PC-9 (cell line): ENCODE measurements at regions not wholly inside any gene's neighbourhood (a gene's known extent, or its start where the extent isn't known, plus 50 kb on each side); places are given as distances from the start of the nearest gene placed in this dataset.

ENCODE experiments used
- BruUV-seq: library from RNA; stranded (reverse); fragments of 400-500 nt; replicated peaks from 2 replicates; lab custom pipeline; 2021; lab: Mats Ljungman, UMichigan
- CTCF ChIA-PET: fragments of 300-600 bp; sonication (Branson Sonifier 250); formaldehyde crosslinking; loops from one replicate; lab custom pipeline; 2022; ENCODE audit warnings: antibody characterized with exemption; lab: Charles Lee
- POLR2A ChIA-PET: fragments of 300-600 bp; sonication (Branson Sonifier 250); formaldehyde crosslinking; loops from one replicate; lab custom pipeline; 2022; ENCODE audit warnings: antibody characterized with exemption; ENCODE audit not compliant: unreplicated experiment; lab: Charles Lee
- DNase-seq, 2 experiments: peaks; one replicate each; pipeline versions ENCODE4 v3.0.0 to v3.0.0-alpha.2; 2015 to 2022; ENCODE audit warnings: mixed read lengths in 1 of 2
- H2AFZ ChIP-seq: fragments of 200-600 bp; sonication (generic); 2 replicates; pipeline ENCODE4 v1.8.1; 2017; ENCODE audit warnings: antibody characterized with exemption
- H3F3A ChIP-seq: fragments of 200-600 bp; sonication (generic); 2 replicates; pipeline ENCODE4 v1.8.1; 2017; ENCODE audit warnings: antibody characterized with exemption, mild to moderate bottlenecking, low read depth; ENCODE audit not compliant: insufficient read depth
- H3K27ac ChIP-seq: fragments of 200-600 bp; sonication (generic); 2 replicates; pipeline ENCODE4 v1.6.1; 2016; ENCODE audit warnings: mixed run types
- H3K27me3 ChIP-seq: fragments of 200-600 bp; sonication (generic); 2 replicates; pipeline ENCODE4 v1.6.1; 2016; ENCODE audit warnings: low read depth, mixed run types; ENCODE audit not compliant: insufficient read depth
- H3K36me3 ChIP-seq: fragments of 200-600 bp; sonication (generic); 2 replicates; pipeline ENCODE4 v1.6.1; 2016; ENCODE audit warnings: low read depth, mixed run types
- H3K4me1 ChIP-seq: fragments of 200-600 bp; sonication (generic); replicated peaks from 2 replicates; pipeline ENCODE4 v1.6.1; 2016; ENCODE audit warnings: mixed run types; ENCODE audit not compliant: insufficient read depth
- H3K4me2 ChIP-seq: fragments of 200-600 bp; sonication (generic); 2 replicates; pipeline ENCODE4 v1.6.1; 2017; ENCODE audit warnings: mixed run types
- H3K4me3 ChIP-seq: fragments of 200-600 bp; sonication (generic); 2 replicates; pipeline ENCODE4 v1.6.1; 2016; ENCODE audit warnings: mixed run types
- H3K79me2 ChIP-seq: fragments of 200-600 bp; sonication (generic); 2 replicates; pipeline ENCODE4 v1.6.1; 2017; ENCODE audit warnings: low read depth, mixed run types
- H3K9me2 ChIP-seq: fragments of 200-600 bp; sonication (generic); 2 replicates; pipeline ENCODE4 v1.8.1; 2017; ENCODE audit warnings: mild to moderate bottlenecking; ENCODE audit not compliant: insufficient read depth
- H3K9me3 ChIP-seq: fragments of 200-600 bp; sonication (generic); 2 replicates; pipeline ENCODE4 v1.8.1; 2016; ENCODE audit warnings: low read depth; ENCODE audit not compliant: insufficient read depth
- H4K20me1 ChIP-seq: fragments of 200-600 bp; sonication (generic); 2 replicates; pipeline ENCODE4 v1.8.1; 2017; ENCODE audit not compliant: insufficient read depth
- CTCF ChIP-seq: fragments of 200-600 bp; sonication (generic); conservative IDR thresholded peaks from 2 replicates; pipeline ENCODE4 v1.6.1; 2017; ENCODE audit warnings: mixed run types, antibody characterized with exemption, mild to moderate bottlenecking, moderate library complexity
- EZH2 ChIP-seq: fragments of 200-600 bp; sonication (generic); IDR thresholded peaks from 2 replicates; pipeline ENCODE4 v1.8.0; 2017; ENCODE audit warnings: antibody characterized with exemption, low read depth
- intact Hi-C: fragments of 100-400 bp; cut with micrococcal nuclease; formaldehyde crosslinking; loops from one replicate; pipeline ENCODE4 v1.10.0; 2022; ENCODE audit not compliant: unreplicated experiment

GRCh38 chr16:86794216-86794864 is 216.0 kb downstream of the FOXL1 start:
- no TSS peak for BruUV-seq
- Histone ChIP-seq H4K20me1 (no peaks in the 10 kb centered on the region), H3K9me2 (no peaks in the 10 kb centered on the region), H3K79me2 (no peaks in the 10 kb centered on the region), H3F3A (no peaks in the 10 kb centered on the region), H3K9me3 (no peaks in the 10 kb centered on the region; the same call in 1 of the 2 replicates), H3K4me3 (no peak overlapping the region), H3K27me3 (peaks cover 92% of the 10 kb centered on the region), H3K4me1 (no peaks in the 10 kb centered on the region), H3K27ac (no peak overlapping the region), H2AFZ (no peak overlapping the region), H3K4me2 (no peak overlapping the region), H3K36me3 (no peaks in the 10 kb centered on the region)
- TF ChIP-seq CTCF (no peak), EZH2 (no peak)
- DNase-seq, result no peak
- ChIA-PET CTCF (no interaction called here), POLR2A (no interaction called here)
- intact Hi-C loops, result no loop called here

GRCh38 chr16:86797700-86798099 is 219.4 kb downstream of the FOXL1 start:
- H3K79me2 ChIP-seq, result no peaks in the 10 kb centered on the region
- no peak overlapping the region for H2AFZ ChIP-seq
- ChIA-PET POLR2A (no interaction called here), CTCF (no interaction called here)
- H3F3A ChIP-seq, result no peaks in the 10 kb centered on the region
- no peak for DNase-seq
- intact Hi-C loops, result no loop called here
- peaks cover 74% of the 10 kb centered on the region for H3K27me3 ChIP-seq
- H3K4me3 ChIP-seq, result no peak overlapping the region
- TF ChIP-seq CTCF (no peak), EZH2 (no peak)
- BruUV-seq, result no TSS peak
- H3K4me2 ChIP-seq, result no peak overlapping the region
- no peaks in the 10 kb centered on the region for H4K20me1 ChIP-seq
- H3K4me1 ChIP-seq, result no peaks in the 10 kb centered on the region
- no peaks in the 10 kb centered on the region for H3K9me2 ChIP-seq
- no peaks in the 10 kb centered on the region; the same call in 1 of the 2 replicates for H3K9me3 ChIP-seq
- no peak overlapping the region for H3K27ac ChIP-seq
- H3K36me3 ChIP-seq, result no peaks in the 10 kb centered on the region

- intact Hi-C loops, result no loop called here
Observed at GRCh38 chr16:86798247-86799041, 220.1 kb downstream of the FOXL1 start.

More at GRCh38 chr16:86798247-86799041, 220.1 kb downstream of the FOXL1 start:
- no peak overlapping the region for H3K27ac ChIP-seq
- BruUV-seq, result no TSS peak
- no peaks in the 10 kb centered on the region for H3K9me2 ChIP-seq
- no peaks in the 10 kb centered on the region for H3K36me3 ChIP-seq
- H4K20me1 ChIP-seq, result no peaks in the 10 kb centered on the region
- DNase-seq, result no peak
- no peak overlapping the region for H3K4me3 ChIP-seq
- POLR2A ChIA-PET, result no interaction called here
- no peaks in the 10 kb centered on the region for H3K4me1 ChIP-seq
- no peaks in the 10 kb centered on the region; the same call in 1 of the 2 replicates for H3K9me3 ChIP-seq
- TF ChIP-seq CTCF (no peak), EZH2 (no peak)
- H3K4me2 ChIP-seq, result no peak overlapping the region
- no peaks in the 10 kb centered on the region for H3F3A ChIP-seq
- H3K79me2 ChIP-seq, result no peaks in the 10 kb centered on the region
- CTCF ChIA-PET, result no interaction called here
- no peak overlapping the region for H2AFZ ChIP-seq
- peaks cover 70% of the 10 kb centered on the region for H3K27me3 ChIP-seq
